ENCODE measurements at regions not wholly inside any gene's neighbourhood (a gene's known extent, or its start where the extent isn't known, plus 50 kb on each side); places are given as distances from the start of the nearest gene placed in this dataset.

- TF ChIP-seq, protein P1, sequence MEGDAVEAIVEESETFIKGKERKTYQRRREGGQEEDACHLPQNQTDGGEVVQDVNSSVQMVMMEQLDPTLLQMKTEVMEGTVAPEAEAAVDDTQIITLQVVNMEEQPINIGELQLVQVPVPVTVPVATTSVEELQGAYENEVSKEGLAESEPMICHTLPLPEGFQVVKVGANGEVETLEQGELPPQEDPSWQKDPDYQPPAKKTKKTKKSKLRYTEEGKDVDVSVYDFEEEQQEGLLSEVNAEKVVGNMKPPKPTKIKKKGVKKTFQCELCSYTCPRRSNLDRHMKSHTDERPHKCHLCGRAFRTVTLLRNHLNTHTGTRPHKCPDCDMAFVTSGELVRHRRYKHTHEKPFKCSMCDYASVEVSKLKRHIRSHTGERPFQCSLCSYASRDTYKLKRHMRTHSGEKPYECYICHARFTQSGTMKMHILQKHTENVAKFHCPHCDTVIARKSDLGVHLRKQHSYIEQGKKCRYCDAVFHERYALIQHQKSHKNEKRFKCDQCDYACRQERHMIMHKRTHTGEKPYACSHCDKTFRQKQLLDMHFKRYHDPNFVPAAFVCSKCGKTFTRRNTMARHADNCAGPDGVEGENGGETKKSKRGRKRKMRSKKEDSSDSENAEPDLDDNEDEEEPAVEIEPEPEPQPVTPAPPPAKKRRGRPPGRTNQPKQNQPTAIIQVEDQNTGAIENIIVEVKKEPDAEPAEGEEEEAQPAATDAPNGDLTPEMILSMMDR (IDR thresholded peaks at IDR 0.05): no peak
- no peak for TF ChIP-seq POLR2AphosphoS5 (IDR thresholded peaks at IDR 0.05)
- TF ChIP-seq POLR2A (IDR thresholded peaks at IDR 0.05): no peak
These were observed 316.6 kb downstream of the MIAT start for GRCh38 chr22:26974034-26974433.

All from suprapubic skin (tissue), 4 donors.